HG03354 (cell line): ENCODE measurements at regions not wholly inside any gene's neighbourhood (a gene's known extent, or its start where the extent isn't known, plus 50 kb on each side); places are given as distances from the start of the nearest gene placed in this dataset.
"Not testable (repeated sequence)": the region's sequence is repeated elsewhere in the genome, so short reads cannot be mapped to it uniquely, and the experiment has no call there.

Source experiments
- ATAC-seq: cut with Tn5 transposase; IDR thresholded peaks from one replicate; pipeline ENCODE4 v1.9.1; 2021; ENCODE audit warnings: mild to moderate bottlenecking; ENCODE audit not compliant: unreplicated experiment, poor library complexity, severe bottlenecking

DNA sequence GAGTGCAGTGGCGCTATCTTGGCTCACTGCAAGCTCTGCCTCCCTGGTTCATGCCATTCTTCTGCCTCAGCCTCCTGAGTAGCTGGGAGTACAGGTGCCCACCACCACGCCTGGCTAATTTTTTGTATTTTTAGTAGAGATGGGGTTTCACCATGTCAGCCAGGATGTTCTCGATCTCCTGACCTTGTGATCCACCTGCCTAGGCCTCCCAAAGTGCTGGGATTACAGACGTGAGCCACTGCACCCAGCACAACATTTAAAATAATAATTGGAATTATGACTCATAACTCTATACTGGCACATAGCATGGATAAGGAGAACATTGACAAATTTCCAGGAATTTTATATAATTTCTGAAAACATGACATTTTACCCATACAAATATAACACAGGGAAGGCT, 54.2 kb downstream of the DBET start:
- ATAC-seq: not testable (repeated sequence)

- ATAC-seq: not testable (repeated sequence)
Measured at GRCh38 chr4:190119474-190119873, 54.1 kb upstream of the DUX4 start.

- peak; percentile 80 for ATAC-seq
Measured at GRCh38 chr4:190120111-190120514, 53.5 kb upstream of the DUX4 start.

- ATAC-seq: not testable (repeated sequence)
Measured at GRCh38 chr4:190120537-190121001, 53.0 kb upstream of the DUX4 start.

- not testable (repeated sequence) for ATAC-seq
Measured at GRCh38 chr4:190121076-190121671, 52.4 kb upstream of the DUX4 start.

DNA sequence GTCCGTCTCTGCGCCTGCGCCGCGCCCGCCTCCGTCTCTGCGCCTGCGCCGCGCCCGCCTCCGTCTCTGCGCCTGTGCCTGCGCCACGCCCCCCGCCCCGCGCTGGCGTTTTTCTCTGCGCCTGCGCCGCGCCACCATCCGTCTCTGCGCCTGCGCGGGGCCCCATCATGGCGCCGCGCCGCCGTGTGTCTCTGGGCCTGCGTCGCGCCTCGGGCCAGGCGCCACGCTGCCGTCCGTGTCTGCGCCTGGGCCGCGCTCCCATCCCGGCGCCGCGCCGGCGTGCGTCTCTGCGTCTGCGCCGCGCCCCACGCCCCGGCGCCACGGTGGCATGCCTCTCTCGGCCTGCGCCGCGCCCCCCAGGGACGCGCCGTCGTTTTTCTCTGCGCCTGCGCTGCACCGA, 51.8 kb upstream of the DUX4 start:
- no peak for ATAC-seq

DNA sequence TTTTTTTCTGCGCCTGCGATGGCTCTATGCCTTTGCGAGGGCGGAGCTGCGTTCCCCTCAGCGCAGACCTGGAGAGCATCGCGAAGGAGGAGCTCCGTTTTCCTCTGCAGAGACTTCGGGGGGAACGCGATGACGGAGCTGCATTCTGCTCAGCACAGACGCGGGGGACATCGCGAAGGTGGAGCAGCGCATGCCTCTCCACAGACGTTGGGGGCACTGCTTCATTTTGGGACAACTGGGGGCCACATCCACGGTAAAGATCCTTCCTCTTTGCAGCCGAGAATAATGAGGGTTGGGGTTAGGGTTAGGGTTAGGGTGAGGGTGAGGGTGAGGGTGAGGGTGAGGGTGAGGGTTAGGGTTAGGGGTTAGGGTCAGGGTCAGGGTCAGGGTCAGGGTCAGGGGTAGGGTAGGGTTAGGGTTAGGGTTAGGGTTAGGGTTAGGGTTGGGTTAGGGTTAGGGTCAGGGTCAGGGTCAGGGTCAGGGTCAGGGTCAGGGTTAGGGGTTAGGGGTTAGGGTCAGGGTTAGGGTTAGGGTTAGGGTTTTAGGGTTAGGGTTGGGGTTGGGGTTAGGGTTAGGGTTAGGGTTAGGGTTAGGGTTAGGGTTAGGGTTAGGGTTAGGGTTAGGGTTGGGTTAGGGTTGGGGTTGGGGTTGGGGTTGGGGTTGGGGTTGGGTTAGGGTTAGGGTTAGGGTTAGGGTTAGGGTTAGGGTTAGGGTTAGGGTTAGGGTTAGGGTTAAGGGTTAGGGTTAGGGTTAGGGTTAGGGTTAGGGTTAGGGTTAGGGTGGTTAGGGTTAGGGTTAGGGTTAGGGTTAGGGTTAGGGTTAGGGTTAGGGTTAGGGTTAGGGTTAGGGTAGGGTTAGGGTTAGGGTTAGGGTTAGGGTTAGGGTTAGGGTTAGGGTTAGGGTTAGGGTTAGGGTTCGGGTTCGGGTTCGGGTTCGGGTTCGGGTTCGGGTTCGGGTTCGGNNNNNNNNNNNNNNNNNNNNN, 51.1 kb upstream of the DUX4 start:
- ATAC-seq: not testable (repeated sequence)
